Karpas-422 (cell line): ENCODE measurements at regions not wholly inside any gene's neighbourhood (a gene's known extent, or its start where the extent isn't known, plus 50 kb on each side); places are given as distances from the start of the nearest gene placed in this dataset.

ENCODE experiments used
- DNase-seq: peaks from one replicate; pipeline ENCODE4 v3.0.0-alpha.2; 2015
- H2AFZ ChIP-seq: fragments of 200-600 bp; sonication (generic); 2 replicates; pipeline ENCODE4 v1.6.1; 2014; ENCODE audit warnings: antibody characterized with exemption, low read length, mixed read lengths
- H3K27ac ChIP-seq: fragments of 200-600 bp; sonication (generic); 2 replicates; pipeline ENCODE4 v1.5.1; 2014; ENCODE audit warnings: mild to moderate bottlenecking, low read length, moderate library complexity
- H3K27me3 ChIP-seq: fragments of 200-600 bp; sonication (generic); 2 replicates; pipeline ENCODE4 v1.6.1; 2014; ENCODE audit warnings: low read length, mixed read lengths
- H3K36me3 ChIP-seq: fragments of 200-600 bp; sonication (generic); 2 replicates; pipeline ENCODE4 v1.6.1; 2014; ENCODE audit warnings: low read length, mixed read lengths; ENCODE audit not compliant: insufficient read depth
- H3K4me1 ChIP-seq: fragments of 200-600 bp; sonication (generic); 2 replicates; pipeline ENCODE4 v1.6.1; 2014; ENCODE audit warnings: mild to moderate bottlenecking, low read length, mixed read lengths
- H3K4me2 ChIP-seq: fragments of 200-600 bp; sonication (generic); 2 replicates; pipeline ENCODE4 v1.6.1; 2014; ENCODE audit warnings: low read length, low read depth, mild to moderate bottlenecking; ENCODE audit not compliant: poor library complexity, severe bottlenecking
- H3K4me3 ChIP-seq: fragments of 200-600 bp; sonication (generic); 2 replicates; pipeline ENCODE4 v1.5.1; 2014; ENCODE audit warnings: mild to moderate bottlenecking, antibody characterized with exemption, low read length, mixed read lengths
- H3K79me2 ChIP-seq: fragments of 200-600 bp; sonication (generic); 2 replicates; pipeline ENCODE4 v1.6.1; 2014; ENCODE audit warnings: mild to moderate bottlenecking, low read length, mixed read lengths
- H3K9ac ChIP-seq: fragments of 200-600 bp; sonication (generic); 2 replicates; pipeline ENCODE4 v1.6.0; 2014; ENCODE audit warnings: low read length
- H3K9me2 ChIP-seq: fragments of 200-600 bp; sonication (generic), shearing (Covaris generic); replicated peaks from 2 replicates; pipeline ENCODE4 v1.6.0; 2014; ENCODE audit warnings: mild to moderate bottlenecking, low read length, moderate library complexity; ENCODE audit not compliant: insufficient read depth
- H3K9me3 ChIP-seq: fragments of 300-700, 200-600 bp; sonication (generic); 2 replicates; pipeline ENCODE4 v1.6.1; 2014; ENCODE audit warnings: low read length, mixed read lengths
- H4K20me1 ChIP-seq: fragments of 200-600 bp; sonication (generic); 2 replicates; pipeline ENCODE4 v1.6.1; 2014; ENCODE audit warnings: mild to moderate bottlenecking, antibody characterized with exemption, low read length, low read depth; ENCODE audit not compliant: insufficient read depth

DNA sequence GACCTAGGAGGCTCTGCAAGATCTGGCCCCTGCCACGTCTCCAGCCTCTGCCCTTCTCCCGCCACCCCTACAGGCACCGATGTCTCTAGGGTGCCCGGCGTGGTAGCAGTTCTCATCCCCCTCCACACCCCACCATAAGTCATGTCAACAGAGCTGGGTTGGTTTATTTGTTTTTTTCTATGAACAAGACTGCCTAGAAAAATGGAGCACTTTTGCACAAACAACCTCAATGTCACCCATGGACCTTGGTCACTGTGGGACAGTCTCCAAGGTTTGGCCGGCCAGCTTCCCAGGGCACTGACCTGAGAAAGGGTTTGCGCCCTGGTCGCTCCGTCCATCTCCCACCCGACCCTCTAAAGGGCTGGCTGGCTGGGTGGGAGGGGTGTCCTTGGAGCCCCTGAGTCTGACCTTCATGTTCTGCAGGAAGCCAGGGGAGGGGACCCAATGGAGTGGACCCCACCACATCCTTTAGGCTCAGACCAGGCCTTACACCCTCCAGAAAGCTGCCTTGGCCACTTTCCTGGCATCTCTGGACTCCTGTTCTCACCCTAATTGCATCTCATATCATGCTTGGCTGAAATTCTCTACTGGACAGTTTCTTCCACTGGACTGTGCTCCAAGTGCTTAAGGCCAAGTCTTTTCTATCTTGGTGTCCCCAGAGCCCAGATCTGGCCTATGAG lies 104.8 kb upstream of the PTPN1 start:
- Histone ChIP-seq H3K79me2 (no peaks in the 10 kb centered on the region), H3K4me3 (no peak overlapping the region), H3K4me2 (no peak overlapping the region), H3K27ac (no peak overlapping the region), H3K9ac (no peak overlapping the region), H3K9me2 (no peaks in the 10 kb centered on the region), H3K27me3 (no peaks in the 10 kb centered on the region), H3K4me1 (no peaks in the 10 kb centered on the region), H4K20me1 (no peaks in the 10 kb centered on the region), H3K36me3 (no peaks in the 10 kb centered on the region), H2AFZ (no peak overlapping the region), H3K9me3 (no peaks in the 10 kb centered on the region)
- DNase-seq, result no peak

DNA sequence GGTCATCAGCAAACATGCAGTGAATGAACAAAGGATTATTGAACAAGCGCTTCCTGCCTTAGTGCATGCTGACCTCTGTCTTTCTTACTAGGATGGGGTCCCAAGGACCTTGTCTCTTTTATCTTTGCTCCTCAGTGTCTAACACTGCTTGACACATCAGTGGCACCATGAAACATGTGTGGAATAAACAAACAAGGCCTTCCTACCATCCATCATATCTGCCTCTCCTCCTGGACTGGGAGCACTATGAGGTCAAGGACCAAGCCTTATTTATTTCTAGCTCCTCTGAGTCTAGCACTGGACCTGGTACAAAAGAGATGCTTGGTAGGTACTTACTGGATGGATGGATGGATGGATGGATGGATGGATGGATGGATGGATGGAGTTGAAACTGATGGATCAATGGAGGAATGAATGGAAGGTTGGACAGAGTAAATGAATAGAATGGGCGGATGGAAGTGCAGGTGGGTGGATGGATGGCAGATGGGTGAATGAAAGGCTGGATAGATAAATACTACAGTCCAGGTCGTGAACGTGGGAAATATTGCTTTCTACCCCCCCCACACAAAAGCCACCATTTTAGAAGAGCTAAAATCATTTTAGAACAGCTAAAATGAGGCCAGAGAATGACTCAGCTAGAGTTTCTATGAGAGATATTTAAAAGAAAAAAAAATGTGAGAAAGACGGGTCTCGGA lies 104.1 kb upstream of the PTPN1 start:
- Histone ChIP-seq H3K4me2 (no peak overlapping the region), H4K20me1 (no peaks in the 10 kb centered on the region), H3K9ac (no peak overlapping the region), H3K79me2 (no peaks in the 10 kb centered on the region), H2AFZ (no peak overlapping the region), H3K27ac (no peak overlapping the region), H3K36me3 (no peaks in the 10 kb centered on the region), H3K27me3 (no peaks in the 10 kb centered on the region), H3K4me3 (no peak overlapping the region), H3K9me2 (no peaks in the 10 kb centered on the region), H3K9me3 (no peaks in the 10 kb centered on the region), H3K4me1 (no peaks in the 10 kb centered on the region)
- DNase-seq, result no peak

DNA sequence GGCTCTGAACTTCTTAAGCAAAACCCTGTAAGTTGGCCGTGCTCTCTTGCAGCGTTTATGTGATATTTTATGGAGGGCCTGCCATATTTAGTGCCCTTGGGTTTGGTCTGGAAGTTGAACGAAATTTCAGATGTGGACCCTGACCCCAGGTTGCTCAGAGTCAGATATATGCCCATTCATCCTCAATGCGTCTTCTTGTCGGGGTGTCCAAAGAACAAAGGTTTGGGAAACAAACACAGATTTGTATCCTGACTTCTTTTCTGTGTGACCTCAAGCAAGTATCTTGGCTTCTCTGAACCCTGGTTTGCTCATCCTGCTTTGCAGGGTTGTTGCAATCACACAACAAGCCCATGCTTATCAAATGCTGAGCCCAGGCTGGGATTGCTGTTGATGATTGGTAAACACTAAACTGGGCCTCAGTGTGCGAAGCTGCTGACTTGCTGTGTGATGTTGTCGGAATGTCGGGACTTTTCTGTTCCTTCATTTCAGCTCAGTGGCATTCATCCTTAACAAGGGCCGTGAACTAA lies 103.5 kb upstream of the PTPN1 start:
- Histone ChIP-seq H4K20me1 (no peaks in the 10 kb centered on the region), H3K9me3 (no peaks in the 10 kb centered on the region), H3K4me3 (no peak overlapping the region), H3K36me3 (no peaks in the 10 kb centered on the region), H3K9ac (no peak overlapping the region), H3K79me2 (no peaks in the 10 kb centered on the region), H3K4me1 (no peaks in the 10 kb centered on the region), H3K9me2 (no peaks in the 10 kb centered on the region), H3K4me2 (no peak overlapping the region), H3K27me3 (no peaks in the 10 kb centered on the region), H3K27ac (no peak overlapping the region), H2AFZ (no peak overlapping the region)
- no peak for DNase-seq

DNA sequence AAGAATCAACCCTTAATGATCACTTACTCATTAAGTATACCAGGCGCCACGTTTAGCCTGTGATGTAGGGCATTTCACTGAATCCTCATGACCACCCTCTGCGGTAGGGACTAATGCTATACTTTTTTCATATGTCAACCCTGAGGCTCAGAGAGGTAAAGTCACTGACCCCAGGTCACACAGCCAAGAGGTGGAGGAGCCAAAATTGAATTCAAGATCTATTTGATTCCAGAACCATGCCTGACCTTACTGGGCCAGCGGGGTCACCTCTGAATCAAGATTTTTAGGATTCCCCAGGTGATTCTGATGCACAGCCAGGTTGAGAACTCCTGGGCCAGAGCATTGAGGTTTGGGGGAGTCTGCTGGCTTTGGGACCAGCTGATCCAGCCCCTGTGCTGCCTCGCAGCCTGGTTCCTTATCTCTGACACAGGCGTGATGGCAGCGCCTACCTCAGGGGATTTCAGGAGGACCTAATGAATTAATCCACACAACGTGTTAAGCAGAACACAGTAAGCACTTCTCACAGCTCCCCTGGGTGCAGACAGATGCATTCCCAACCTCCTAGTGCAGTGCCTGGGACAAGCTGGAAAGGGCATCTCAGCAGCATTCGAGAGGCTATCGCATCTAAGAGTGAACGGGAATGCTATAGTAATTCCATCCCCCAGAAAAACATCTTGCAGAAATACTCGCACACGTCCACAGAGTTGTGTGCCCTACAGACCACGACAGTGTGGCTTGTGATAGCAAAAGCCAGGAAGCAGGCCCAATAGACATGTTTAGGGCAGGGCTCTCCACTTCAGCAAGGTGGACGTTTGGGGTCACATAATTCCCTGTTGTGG lies 101.4 kb upstream of the PTPN1 start:
- Histone ChIP-seq H3K9me3 (no peaks in the 10 kb centered on the region), H3K4me2 (no peak overlapping the region), H3K27ac (no peak overlapping the region), H3K9me2 (no peaks in the 10 kb centered on the region), H4K20me1 (no peaks in the 10 kb centered on the region), H3K36me3 (no peaks in the 10 kb centered on the region), H3K79me2 (no peaks in the 10 kb centered on the region), H3K4me3 (no peak overlapping the region), H2AFZ (no peak overlapping the region), H3K4me1 (no peaks in the 10 kb centered on the region), H3K27me3 (no peaks in the 10 kb centered on the region), H3K9ac (no peak overlapping the region)
- DNase-seq, result no peak

DNA sequence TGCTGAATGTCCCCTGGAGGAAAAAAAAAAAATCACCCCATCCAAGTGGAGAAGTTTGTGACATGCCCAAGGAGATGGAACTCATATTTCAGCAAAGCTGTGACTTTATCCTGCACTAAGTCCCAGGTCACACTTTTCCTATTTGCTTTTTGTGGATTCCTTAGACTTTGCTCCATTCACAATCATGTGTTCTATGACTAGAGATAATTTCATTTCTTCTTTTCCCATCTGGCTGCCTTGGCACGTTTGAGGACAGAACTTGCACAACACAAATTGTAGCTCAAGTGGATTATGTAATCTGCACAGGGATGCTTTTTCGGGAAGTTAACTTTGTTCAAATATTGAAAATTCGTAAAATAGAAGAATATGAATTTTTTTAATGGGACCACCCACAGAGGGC lies 100.7 kb upstream of the PTPN1 start:
- Histone ChIP-seq H3K79me2 (no peaks in the 10 kb centered on the region), H3K4me1 (no peaks in the 10 kb centered on the region), H3K27me3 (no peaks in the 10 kb centered on the region), H4K20me1 (no peaks in the 10 kb centered on the region), H3K9me2 (no peaks in the 10 kb centered on the region), H3K36me3 (no peaks in the 10 kb centered on the region), H3K4me3 (no peak overlapping the region), H3K9me3 (no peaks in the 10 kb centered on the region), H2AFZ (no peak overlapping the region), H3K9ac (no peak overlapping the region), H3K4me2 (no peak overlapping the region), H3K27ac (no peak overlapping the region)
- DNase-seq, result no peak

DNA sequence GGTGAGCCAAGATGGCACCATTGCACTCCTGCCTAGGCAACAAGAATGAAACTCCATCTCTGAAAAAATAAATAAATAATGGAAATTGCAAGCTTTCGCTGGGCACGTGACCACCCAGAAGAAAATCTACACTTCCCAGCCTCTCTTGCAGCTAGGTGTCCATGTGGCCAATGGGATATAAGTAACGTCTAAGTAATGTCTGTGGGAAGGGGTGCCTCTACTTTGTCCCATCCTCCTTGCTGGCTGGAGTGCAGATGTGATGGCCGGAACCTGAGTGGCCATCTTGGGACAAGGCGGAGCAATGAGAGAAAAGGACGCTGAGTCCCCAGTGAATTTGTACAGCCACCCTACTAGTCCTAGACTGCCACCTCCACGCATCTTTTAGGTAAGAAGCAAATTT lies 99.8 kb upstream of the PTPN1 start:
- no peak overlapping the region for H2AFZ ChIP-seq
- no peaks in the 10 kb centered on the region for H3K79me2 ChIP-seq
- no peaks in the 10 kb centered on the region for H3K4me1 ChIP-seq

DNA sequence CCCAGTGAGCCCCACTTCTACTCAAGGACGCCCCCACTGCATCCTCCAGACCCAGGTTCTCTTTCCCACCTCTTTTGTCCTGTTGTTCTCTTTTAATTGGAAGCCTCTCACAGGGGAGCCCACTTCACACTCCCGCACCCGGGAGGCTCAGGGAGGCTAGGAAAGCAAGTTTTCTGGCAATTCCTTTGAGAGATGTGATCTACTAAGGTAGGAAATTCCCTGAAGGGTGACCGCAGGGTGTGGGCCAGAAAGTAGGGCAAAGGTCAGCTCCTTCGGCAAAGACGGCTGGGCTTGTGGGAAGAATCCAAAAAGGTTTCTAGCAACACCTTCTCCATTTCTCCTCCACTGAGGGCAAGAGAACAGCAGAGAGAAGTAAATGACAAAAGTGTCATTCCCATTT lies 98.1 kb upstream of the PTPN1 start:
- no peak overlapping the region for H3K9ac ChIP-seq
- H3K4me2 ChIP-seq, result no peak overlapping the region
- H3K27ac ChIP-seq, result no peak overlapping the region
- H3K4me1 ChIP-seq, result no peaks in the 10 kb centered on the region
- H3K36me3 ChIP-seq, result no peaks in the 10 kb centered on the region
- H3K9me3 ChIP-seq, result no peaks in the 10 kb centered on the region
- H3K79me2 ChIP-seq, result no peaks in the 10 kb centered on the region
- no peaks in the 10 kb centered on the region for H3K27me3 ChIP-seq
- H2AFZ ChIP-seq, result no peak overlapping the region
- H4K20me1 ChIP-seq, result no peaks in the 10 kb centered on the region
- no peaks in the 10 kb centered on the region for H3K9me2 ChIP-seq
- DNase-seq, result no peak
- no peak overlapping the region for H3K4me3 ChIP-seq

More for the DNA sequence above, 99.8 kb upstream of the PTPN1 start:
- no peak overlapping the region for H3K27ac ChIP-seq
- no peaks in the 10 kb centered on the region for H4K20me1 ChIP-seq
- no peaks in the 10 kb centered on the region for H3K36me3 ChIP-seq
- DNase-seq, result no peak
- H3K9me2 ChIP-seq, result no peaks in the 10 kb centered on the region
- H3K4me3 ChIP-seq, result no peak overlapping the region
- no peak overlapping the region for H3K4me2 ChIP-seq
- no peaks in the 10 kb centered on the region for H3K9me3 ChIP-seq
- H3K9ac ChIP-seq, result no peak overlapping the region
- no peaks in the 10 kb centered on the region for H3K27me3 ChIP-seq

DNA sequence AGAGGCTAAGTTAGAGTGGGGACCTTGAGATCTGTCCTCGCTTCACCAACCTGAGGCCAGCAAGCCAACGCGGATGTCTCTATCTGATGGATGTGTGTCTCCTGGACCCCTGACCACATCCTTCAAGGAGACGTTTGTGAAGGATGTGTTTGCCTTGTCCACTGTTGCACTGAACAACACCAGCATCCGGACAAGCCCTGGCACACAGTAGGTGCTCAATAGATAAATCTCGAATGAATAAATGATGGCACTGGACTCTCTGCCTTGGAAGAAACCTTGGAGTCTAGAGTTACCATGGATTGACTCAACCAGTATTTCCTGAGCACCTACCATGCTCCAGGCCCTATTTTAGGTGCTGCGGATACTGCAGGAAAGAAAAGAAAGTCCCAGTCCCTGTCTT lies 97.7 kb upstream of the PTPN1 start:
- no peak for DNase-seq
- H3K79me2 ChIP-seq, result no peaks in the 10 kb centered on the region
- no peaks in the 10 kb centered on the region for H4K20me1 ChIP-seq
- no peaks in the 10 kb centered on the region for H3K27me3 ChIP-seq
- no peak overlapping the region for H3K4me2 ChIP-seq
- no peaks in the 10 kb centered on the region for H3K9me3 ChIP-seq
- H2AFZ ChIP-seq, result no peak overlapping the region
- no peaks in the 10 kb centered on the region for H3K4me1 ChIP-seq
- no peak overlapping the region for H3K27ac ChIP-seq
- no peak overlapping the region for H3K9ac ChIP-seq
- H3K36me3 ChIP-seq, result no peaks in the 10 kb centered on the region
- H3K4me3 ChIP-seq, result no peak overlapping the region
- H3K9me2 ChIP-seq, result no peaks in the 10 kb centered on the region
